ENCODE measurements at regions not wholly inside any gene's neighbourhood (a gene's known extent, or its start where the extent isn't known, plus 50 kb on each side); places are given as distances from the start of the nearest gene placed in this dataset.

GRCh38 chrX:25810202-25810601 is 327.9 kb upstream of the MAGEB18 start:
- TF ChIP-seq SUZ12 (IDR thresholded peaks at IDR 0.05; ENCODE audit: extremely low read depth, insufficient read depth, insufficient read length), result no peak
- no peak for TF ChIP-seq YY1 (IDR thresholded peaks at IDR 0.05; ENCODE audit: insufficient read depth, insufficient read length)
